K562 (cell line): ENCODE measurements at regions not wholly inside any gene's neighbourhood (a gene's known extent, or its start where the extent isn't known, plus 50 kb on each side); places are given as distances from the start of the nearest gene placed in this dataset.
"Not testable (repeated sequence)": the region's sequence is repeated elsewhere in the genome, so short reads cannot be mapped to it uniquely, and the experiment has no call there.

Experiments
- ATAC-seq: fragments of 200-7000 bp; cut with Tn5 transposase; 3 replicates; pipeline ENCODE4 v1.9.1; 2020; ENCODE audit warnings: moderate library complexity
- BruUV-seq: library from RNA; stranded (reverse); fragments of 400-500 nt; replicated peaks from 2 replicates; lab custom pipeline; 2021; lab: Mats Ljungman, UMichigan
- CTCF ChIA-PET: fragments of 300-600 bp; formaldehyde crosslinking; extraction: SDS; loops from one replicate; lab custom pipeline; 2021; ENCODE audit warnings: low intra/inter-chr PET ratio; lab: Yijun Ruan, JAX
- POLR2A ChIA-PET: fragments of 300-600, 350-650 bp; sonication (Branson Sonifier 250); formaldehyde crosslinking; extraction: SDS; loops from one replicate; lab custom pipeline; 2021; ENCODE audit warnings: antibody characterized with exemption, inconsistent platforms; lab: Yijun Ruan, JAX
- DNase-seq, 4 experiments: peaks; one replicate each; pipeline versions ENCODE4 v3.0.0 to v3.0.0-alpha.2; 2011 to 2018; ENCODE audit warnings: low spot score in 3 of 4, mixed read lengths in 3 of 4; ENCODE audit errors: extremely low read depth in 1 of 4
- FAIRE-seq: peaks from 2 replicates; lab custom pipeline; 2011; peaks lifted over from hg19 to GRCh38; lab: Jason Lieb, UNC
- H2AFZ ChIP-seq: 2 replicates; pipeline ENCODE4 v1.6.0; 2011; ENCODE audit warnings: low read depth, low read length, control low read depth, inconsistent platforms
- H3K27ac ChIP-seq: fragments of 200-600 bp; 3 replicates; pipeline ENCODE4 v1.8.0; 2011; ENCODE audit warnings: low read depth, mild to moderate bottlenecking, control low read depth, inconsistent platforms, low read length, moderate library complexity, mixed read lengths; ENCODE audit errors: extremely low read depth
- H3K27me3 ChIP-seq, 2 experiments: fragments of 300-600 bp in 1 of 2; 2 replicates in 1 of 2; 3 replicates in 1 of 2; pipeline versions ENCODE4 v1.6.0 to v1.8.0; 2011; ENCODE audit warnings: inconsistent platforms in 2 of 2, low read length in 2 of 2, mild to moderate bottlenecking in 1 of 2, mixed read lengths in 1 of 2, moderate library complexity in 1 of 2; ENCODE audit not compliant: control insufficient read depth in 2 of 2, insufficient read depth in 2 of 2
- H3K36me3 ChIP-seq: fragments of 300-600 bp; 3 replicates; pipeline ENCODE4 v1.8.0; 2011; ENCODE audit warnings: mild to moderate bottlenecking, low read length, inconsistent platforms; ENCODE audit not compliant: control insufficient read depth, insufficient read depth
- H3K4me1 ChIP-seq, 2 experiments: fragments of 200-600 bp in 1 of 2; replicated peaks in 1 of 2; 2 replicates in 1 of 2; 3 replicates in 1 of 2; pipeline versions ENCODE4 v1.5.1 to v1.8.0; 2011; ENCODE audit warnings: inconsistent platforms in 2 of 2, low read length in 2 of 2, mild to moderate bottlenecking in 1 of 2, mixed read lengths in 1 of 2, moderate library complexity in 1 of 2; ENCODE audit not compliant: control insufficient read depth in 2 of 2, insufficient read depth in 2 of 2
- H3K4me2 ChIP-seq: 2 replicates; pipeline ENCODE4 v1.6.1; 2011; ENCODE audit warnings: low read length, control low read depth, inconsistent platforms, mixed read lengths; ENCODE audit not compliant: insufficient read depth
- H3K4me3 ChIP-seq: fragments of 200-600 bp; sonication (generic), shearing (Covaris generic); 2 replicates; pipeline ENCODE4 v1.5.1; 2016; ENCODE audit warnings: control low read depth, inconsistent platforms
- H3K79me2 ChIP-seq: fragments of 200-600 bp; 3 replicates; pipeline ENCODE4 v1.8.0; 2011; ENCODE audit warnings: low read length, inconsistent platforms; ENCODE audit not compliant: control insufficient read depth, insufficient read depth
- H3K9ac ChIP-seq, 2 experiments: 2 replicates each; pipeline versions ENCODE4 v1.6.0 to v1.6.1; 2011; ENCODE audit warnings: low read depth in 2 of 2, low read length in 2 of 2, control low read depth in 1 of 2, inconsistent platforms in 1 of 2, mild to moderate bottlenecking in 1 of 2, mixed read lengths in 1 of 2; ENCODE audit not compliant: insufficient read depth in 1 of 2
- H3K9me1 ChIP-seq: one replicate; pipeline ENCODE4 v1.6.0; 2011; ENCODE audit warnings: inconsistent platforms, mild to moderate bottlenecking, low read length, moderate library complexity; ENCODE audit not compliant: control insufficient read depth, insufficient read depth
- H3K9me3 ChIP-seq: replicated peaks from 2 replicates; pipeline ENCODE4 v1.5.1; 2011; ENCODE audit warnings: low read depth, low read length, inconsistent platforms; ENCODE audit not compliant: control insufficient read depth, insufficient read depth
- H4K20me1 ChIP-seq: replicated peaks from 2 replicates; pipeline ENCODE4 v1.6.1; 2011; ENCODE audit warnings: low read length, inconsistent platforms, mixed read lengths; ENCODE audit not compliant: control insufficient read depth, insufficient read depth
- ATF6 ChIP-seq: sonication (generic); formaldehyde crosslinking; IDR thresholded peaks from 2 replicates; pipeline ENCODE4 v1.4.0; 2020; ENCODE audit warnings: mild to moderate bottlenecking, missing genetic modification reagents
- BCOR ChIP-seq: fragments of 450-650 bp; IDR thresholded peaks from 2 replicates; pipeline ENCODE4 v1.6.1; 2016
- HDAC1 ChIP-seq, 2 experiments: fragments of 450-650 bp; IDR thresholded peaks; 2 replicates each; pipeline ENCODE4 v1.6.1; 2016 to 2017; ENCODE audit warnings: inconsistent platforms in 1 of 2, mild to moderate bottlenecking in 1 of 2, moderate library complexity in 1 of 2
- NFIC ChIP-seq: fragments of 450-650 bp; IDR thresholded peaks from 2 replicates; pipeline ENCODE4 v1.6.1; 2017; ENCODE audit warnings: mild to moderate bottlenecking, inconsistent platforms
- TEAD4 ChIP-seq, 2 experiments: sonication (generic) in 1 of 2; formaldehyde crosslinking in 1 of 2; IDR thresholded peaks; 2 replicates each; pipeline versions ENCODE4 v1.6.1 to v1.8.0; 2012 to 2022; ENCODE audit warnings: borderline replicate concordance in 1 of 2, inconsistent platforms in 1 of 2, low read length in 1 of 2, mild to moderate bottlenecking in 1 of 2, missing genetic modification reagents in 1 of 2
- ZNF12 ChIP-seq: sonication (generic); formaldehyde crosslinking; IDR thresholded peaks from 2 replicates; pipeline ENCODE4 v1.4.0; 2020; ENCODE audit warnings: mild to moderate bottlenecking, missing genetic modification reagents
- ZNF146 ChIP-seq: IDR thresholded peaks from one replicate; pipeline ENCODE4 v1.6.1; 2018; ENCODE audit warnings: missing compliant biosample characterization; ENCODE audit not compliant: unreplicated experiment
- ZNF431 ChIP-seq: sonication (generic); formaldehyde crosslinking; IDR thresholded peaks from 2 replicates; pipeline ENCODE4 v1.8.0; 2022; ENCODE audit warnings: mild to moderate bottlenecking, missing genetic modification reagents
- WGBS: fragments of 100-300 bp; shearing (Covaris generic); methylation state at CpG from one replicate; pipeline ENCODE4 v1.1.6; 2016; ENCODE audit warnings: low coverage, mixed read lengths; ENCODE audit not compliant: insufficient coverage; ENCODE audit errors: missing lambda C conversion rate; 5-methylcytosine and 5-hydroxymethylcytosine counted together
- in situ Hi-C: fragments of 300-500 bp; cut with MboI; formaldehyde crosslinking; loops from 4 replicates; pipeline ENCODE4 v1.15.0; 2018; ENCODE audit warnings: inconsistent platforms, mixed read lengths
- intact Hi-C: fragments of 100-400 bp; cut with micrococcal nuclease; formaldehyde crosslinking; loops from 2 replicates; pipeline ENCODE4 v1.14.2; 2022

GRCh38 chr5:12576953-12577352 lies 672.7 kb upstream of the CTNND2 start:
- not testable (repeated sequence) for H3K9me1 ChIP-seq, FAIRE-seq

GRCh38 chr5:12574298-12575093 lies 670.2 kb upstream of the CTNND2 start:
- H3K9me3 ChIP-seq; CTCF ChIA-PET; FAIRE-seq; H3K27me3 ChIP-seq; in situ Hi-C loops; BruUV-seq; H4K20me1 ChIP-seq; H3K9me1 ChIP-seq; H3K4me1 ChIP-seq; TF ChIP-seq TEAD4 (IDR thresholded peaks at IDR 0.05; ENCODE audit: low read length): not testable (repeated sequence)
- WGBS: 2% methylated on average over 21 of the region's 56 CpGs
- intact Hi-C loops: loop anchor here (1.0 kb wide), 1 partner anchor 41 kb away; no protein-coding TSS in a partner anchor
- H3K36me3 ChIP-seq: peaks cover 22% of the 10 kb centered on the region
- peak overlapping the region; percentile 79 to 95 for H3K9ac ChIP-seq
- H3K27ac ChIP-seq: peak overlapping the region; percentile 80
- ATAC-seq (peak; percentile 98), DNase-seq (peak; percentile 50 to 93 (median 58))
- peak overlapping the region; percentile 79 for H3K4me2 ChIP-seq
- peak overlapping the region; percentile 76 for H2AFZ ChIP-seq
- peaks cover 54% of the 10 kb centered on the region for H3K79me2 ChIP-seq
- H3K4me3 ChIP-seq: peak overlapping the region; percentile 61
- POLR2A ChIA-PET: interaction anchor here (0.7 to 1.2 kb wide), 2 partner anchors 13 to 20 kb away, joined by 3 read pairs; no protein-coding TSS in a partner anchor
- TF ChIP-seq TEAD4 (CRISPR knock-in tag; IDR thresholded peaks at IDR 0.05; ENCODE audit: borderline replicate concordance): 0 out of 2 replicates have a peak, but pooled peaks have one; percentile 50
- TF ChIP-seq ZNF431 (CRISPR knock-in tag): peak; percentile 67; the same call in 1 of the 2 replicates
- peak in 1 of 2 experiments; percentile 28; a peak in 1 of 4 replicates for TF ChIP-seq HDAC1 (IDR thresholded peaks at IDR 0.05)
- peak; percentile 86; the same call in 1 of the 2 replicates for TF ChIP-seq ZNF12 (CRISPR knock-in tag)
- TF ChIP-seq ATF6 (CRISPR knock-in tag): peak; percentile 26; the same call in 1 of the 2 replicates

More at GRCh38 chr5:12576953-12577352, 672.7 kb upstream of the CTNND2 start:
- DNase-seq, H3K4me1 ChIP-seq, ATAC-seq, in situ Hi-C loops, H3K9me3 ChIP-seq, BruUV-seq, intact Hi-C loops, POLR2A ChIA-PET, H4K20me1 ChIP-seq, H3K4me3 ChIP-seq, H3K4me2 ChIP-seq, H2AFZ ChIP-seq, H3K27ac ChIP-seq, CTCF ChIA-PET, H3K27me3 ChIP-seq, H3K9ac ChIP-seq: not testable (repeated sequence)
- WGBS: 50% methylated on average over 1 of the region's 1 CpG
- Histone ChIP-seq H3K36me3 (peaks cover 24% of the 10 kb centered on the region), H3K79me2 (peaks cover 75% of the 10 kb centered on the region)
- TF ChIP-seq NFIC (peak; percentile 35; the same call in 1 of the 2 replicates), BCOR (peak; percentile 70), ZNF146 (CRISPR knock-in tag) (peak; percentile 36)
